KMS-11 (cell line): ENCODE measurements at regions not wholly inside any gene's neighbourhood (a gene's known extent, or its start where the extent isn't known, plus 50 kb on each side); places are given as distances from the start of the nearest gene placed in this dataset.

Experiments used
- H2AFZ ChIP-seq: fragments of 200-600 bp; sonication (generic); 2 replicates; pipeline ENCODE4 v1.6.1; 2016; ENCODE audit warnings: antibody characterized with exemption, mixed run types, low read depth
- H3K27ac ChIP-seq: fragments of 200-600 bp; sonication (generic); 2 replicates; pipeline ENCODE4 v1.6.1; 2016; ENCODE audit warnings: mild to moderate bottlenecking, mixed run types
- H3K27me3 ChIP-seq: fragments of 200-600 bp; sonication (generic); 2 replicates; pipeline ENCODE4 v1.6.1; 2017; ENCODE audit warnings: mild to moderate bottlenecking, low read depth, mixed run types, moderate library complexity; ENCODE audit not compliant: insufficient read depth
- H3K36me3 ChIP-seq: fragments of 200-600 bp; sonication (generic); 2 replicates; pipeline ENCODE4 v1.6.1; 2017; ENCODE audit warnings: mild to moderate bottlenecking, mixed run types; ENCODE audit not compliant: insufficient read depth
- H3K4me1 ChIP-seq: fragments of 200-600 bp; sonication (generic); 2 replicates; pipeline ENCODE4 v1.6.1; 2016; ENCODE audit warnings: mild to moderate bottlenecking, low read depth, mixed run types; ENCODE audit not compliant: poor library complexity, severe bottlenecking
- H3K4me2 ChIP-seq: fragments of 200-600 bp; sonication (generic); 2 replicates; pipeline ENCODE4 v1.7.0; 2016; ENCODE audit warnings: mild to moderate bottlenecking, mixed run types
- H3K4me3 ChIP-seq: fragments of 200-600 bp; sonication (generic); IDR thresholded peaks from 2 replicates; pipeline ENCODE4 v1.6.1; 2017; ENCODE audit warnings: low read depth, low read length, mixed read lengths; ENCODE audit not compliant: insufficient read depth
- H3K79me2 ChIP-seq: fragments of 200-600 bp; sonication (generic); 2 replicates; pipeline ENCODE4 v1.6.1; 2016; ENCODE audit warnings: low read depth, mixed run types; ENCODE audit not compliant: insufficient read depth
- H3K9ac ChIP-seq: fragments of 200-600 bp; sonication (generic); 2 replicates; pipeline ENCODE4 v1.6.1; 2016; ENCODE audit warnings: mild to moderate bottlenecking, mixed run types
- H4K20me1 ChIP-seq: fragments of 200-600 bp; sonication (generic); 2 replicates; pipeline ENCODE4 v1.6.1; 2016; ENCODE audit warnings: mild to moderate bottlenecking, mixed run types; ENCODE audit not compliant: insufficient read depth
- CTCF ChIP-seq: fragments of 200-600 bp; sonication (generic); conservative IDR thresholded peaks from 2 replicates; pipeline ENCODE4 v1.6.1; 2017; ENCODE audit warnings: low read depth, mild to moderate bottlenecking, antibody characterized with exemption, low read length, moderate library complexity, mixed read lengths

GRCh38 chr13:100838387-100838786, 163.8 kb upstream of the TMTC4 start:
- Histone ChIP-seq H3K27ac (no peak overlapping the region), H4K20me1 (no peaks in the 10 kb centered on the region), H3K4me2 (no peak overlapping the region), H2AFZ (no peak overlapping the region), H3K4me1 (no peaks in the 10 kb centered on the region), H3K79me2 (no peaks in the 10 kb centered on the region), H3K36me3 (no peaks in the 10 kb centered on the region), H3K27me3 (no peaks in the 10 kb centered on the region), H3K4me3 (no peak overlapping the region), H3K9ac (no peak overlapping the region)
- TF ChIP-seq CTCF, result no peak

- TF ChIP-seq CTCF, result no peak
- Histone ChIP-seq H3K79me2 (no peaks in the 10 kb centered on the region), H3K4me1 (no peaks in the 10 kb centered on the region), H3K4me3 (no peak overlapping the region), H2AFZ (no peak overlapping the region), H3K27ac (no peak overlapping the region), H3K36me3 (no peaks in the 10 kb centered on the region), H3K27me3 (no peaks in the 10 kb centered on the region), H4K20me1 (no peaks in the 10 kb centered on the region), H3K9ac (no peak overlapping the region), H3K4me2 (no peak overlapping the region)
These were observed 163.0 kb upstream of the TMTC4 start for GRCh38 chr13:100837631-100838030.

- Histone ChIP-seq H2AFZ (no peak overlapping the region), H3K27ac (no peak overlapping the region), H3K4me3 (no peak overlapping the region), H3K27me3 (no peaks in the 10 kb centered on the region), H3K36me3 (no peaks in the 10 kb centered on the region), H3K4me2 (no peak overlapping the region), H3K9ac (no peak overlapping the region), H3K79me2 (no peaks in the 10 kb centered on the region), H4K20me1 (no peaks in the 10 kb centered on the region), H3K4me1 (no peaks in the 10 kb centered on the region)
- TF ChIP-seq CTCF, result no peak
These were observed 162.1 kb upstream of the TMTC4 start for GRCh38 chr13:100836711-100837110.

- Histone ChIP-seq H3K79me2 (no peaks in the 10 kb centered on the region), H3K4me3 (no peak overlapping the region), H3K4me1 (no peaks in the 10 kb centered on the region), H4K20me1 (no peaks in the 10 kb centered on the region), H3K27me3 (no peaks in the 10 kb centered on the region), H2AFZ (no peak overlapping the region), H3K27ac (no peak overlapping the region), H3K36me3 (no peaks in the 10 kb centered on the region), H3K4me2 (no peak overlapping the region), H3K9ac (no peak overlapping the region)
- no peak for TF ChIP-seq CTCF
These were observed 161.1 kb upstream of the TMTC4 start for GRCh38 chr13:100835695-100836094.

GRCh38 chr13:100833427-100833826, 158.8 kb upstream of the TMTC4 start:
- Histone ChIP-seq H3K27ac (no peak overlapping the region), H3K4me1 (no peaks in the 10 kb centered on the region)

More at GRCh38 chr13:100833427-100833826, 158.8 kb upstream of the TMTC4 start:
- no peak for TF ChIP-seq CTCF
- H4K20me1 ChIP-seq, result no peaks in the 10 kb centered on the region
- no peak overlapping the region for H3K4me3 ChIP-seq
- no peak overlapping the region for H3K4me2 ChIP-seq
- no peak overlapping the region for H2AFZ ChIP-seq
- H3K79me2 ChIP-seq, result no peaks in the 10 kb centered on the region
- no peaks in the 10 kb centered on the region for H3K27me3 ChIP-seq
- no peak overlapping the region for H3K9ac ChIP-seq
- H3K36me3 ChIP-seq, result no peaks in the 10 kb centered on the region
